ENCODE measurements at regions not wholly inside any gene's neighbourhood (a gene's known extent, or its start where the extent isn't known, plus 50 kb on each side); places are given as distances from the start of the nearest gene placed in this dataset.

DNA sequence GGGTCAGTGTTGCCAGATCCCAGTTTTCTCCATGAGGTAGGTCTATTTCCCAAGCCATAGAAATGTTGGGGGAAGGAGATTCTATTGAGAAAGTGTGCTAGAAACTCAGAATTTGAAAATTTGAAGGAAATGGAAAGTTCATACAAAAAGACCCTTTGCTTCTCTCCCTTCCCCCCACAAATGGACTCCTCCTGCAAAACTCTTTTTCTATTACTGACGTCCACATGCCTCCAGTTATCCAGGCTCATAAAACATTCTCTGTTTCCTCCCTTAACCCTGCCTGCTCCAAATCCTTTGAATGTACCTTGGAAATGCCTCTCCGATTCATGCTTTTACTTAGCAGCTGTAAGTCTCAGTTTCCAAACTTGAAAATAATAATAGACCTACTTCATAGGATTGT is 237.5 kb upstream of the TNP1 start:
- TF ChIP-seq, protein P1, sequence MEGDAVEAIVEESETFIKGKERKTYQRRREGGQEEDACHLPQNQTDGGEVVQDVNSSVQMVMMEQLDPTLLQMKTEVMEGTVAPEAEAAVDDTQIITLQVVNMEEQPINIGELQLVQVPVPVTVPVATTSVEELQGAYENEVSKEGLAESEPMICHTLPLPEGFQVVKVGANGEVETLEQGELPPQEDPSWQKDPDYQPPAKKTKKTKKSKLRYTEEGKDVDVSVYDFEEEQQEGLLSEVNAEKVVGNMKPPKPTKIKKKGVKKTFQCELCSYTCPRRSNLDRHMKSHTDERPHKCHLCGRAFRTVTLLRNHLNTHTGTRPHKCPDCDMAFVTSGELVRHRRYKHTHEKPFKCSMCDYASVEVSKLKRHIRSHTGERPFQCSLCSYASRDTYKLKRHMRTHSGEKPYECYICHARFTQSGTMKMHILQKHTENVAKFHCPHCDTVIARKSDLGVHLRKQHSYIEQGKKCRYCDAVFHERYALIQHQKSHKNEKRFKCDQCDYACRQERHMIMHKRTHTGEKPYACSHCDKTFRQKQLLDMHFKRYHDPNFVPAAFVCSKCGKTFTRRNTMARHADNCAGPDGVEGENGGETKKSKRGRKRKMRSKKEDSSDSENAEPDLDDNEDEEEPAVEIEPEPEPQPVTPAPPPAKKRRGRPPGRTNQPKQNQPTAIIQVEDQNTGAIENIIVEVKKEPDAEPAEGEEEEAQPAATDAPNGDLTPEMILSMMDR (IDR thresholded peaks at IDR 0.05) = no peak
- TF ChIP-seq POLR2AphosphoS5 (IDR thresholded peaks at IDR 0.05) (no peak), POLR2A (IDR thresholded peaks at IDR 0.05) (no peak)
